ENCODE measurements at regions not wholly inside any gene's neighbourhood (a gene's known extent, or its start where the extent isn't known, plus 50 kb on each side); places are given as distances from the start of the nearest gene placed in this dataset.

- WGBS, 2 experiments (ENCODE audit: extremely low coverage in 1 of 2, insufficient coverage in 1 of 2, insufficient read length in 1 of 2, insufficient replicate concordance in 2 of 2, low coverage in 1 of 2, low lambda C conversion rate in 2 of 2, missing lambda C conversion rate in 1 of 2), result 86% methylated on average over 3 of the region's 3 CpGs; no CpG with 5 or more reads in 1 of the 2 experiments
- H3K4me2 ChIP-seq (ENCODE audit: insufficient read depth in 1 of 2, low read depth in 2 of 2, low read length in 2 of 2), result no peak overlapping the region
Observed at GRCh38 chr2:34305587-34305986, 706.5 kb upstream of the FAM98A start.

More at GRCh38 chr2:34305587-34305986, 706.5 kb upstream of the FAM98A start:
- H2AK5ac ChIP-seq (ENCODE audit: low read depth, low read length), result no peak overlapping the region
- no peak overlapping the region for H2BK120ac ChIP-seq (replicated peaks; ENCODE audit: low read depth, low read length)
- no peak overlapping the region for H3K56ac ChIP-seq (replicated peaks; ENCODE audit: insufficient read length, low read depth, low read length)
- DNase-seq (ENCODE audit: low read depth in 1 of 2, low spot score in 2 of 2) (no peak), FAIRE-seq (no peak)
- H4K5ac ChIP-seq (ENCODE audit: insufficient read length, low read depth, low read length), result no peak overlapping the region
- H4K8ac ChIP-seq (ENCODE audit: extremely low read depth, insufficient read depth, low read length), result no peak overlapping the region
- H3K9ac ChIP-seq (replicated peaks in 1 of 4; ENCODE audit: extremely low read depth in 1 of 4, low read depth in 3 of 4, low read length in 3 of 4), result no peak overlapping the region
- H3K36me3 ChIP-seq (ENCODE audit: control insufficient read depth in 2 of 4, insufficient read depth in 4 of 4, low read length in 3 of 4), result no peaks in the 10 kb centered on the region
- no peaks in the 10 kb centered on the region for H4K20me1 ChIP-seq (replicated peaks in 1 of 2; ENCODE audit: control insufficient read depth in 1 of 2, insufficient read depth in 2 of 2, low read length in 2 of 2)
- H3K23ac ChIP-seq (ENCODE audit: insufficient read length), result no peak overlapping the region
- no peak overlapping the region for H2AFZ ChIP-seq (ENCODE audit: low read length)
- no peak overlapping the region for H3K27ac ChIP-seq (ENCODE audit: low read depth, low read length)
- H3K23me2 ChIP-seq (ENCODE audit: low read depth, low read length), result no peaks in the 10 kb centered on the region
- TF ChIP-seq ZNF274 (IDR thresholded peaks at IDR 0.05; ENCODE audit: borderline replicate concordance, extremely low read depth, low read length) (no peak), SP4 (IDR thresholded peaks at IDR 0.05; ENCODE audit: low read length) (no peak), BACH1 (IDR thresholded peaks at IDR 0.05; ENCODE audit: low read length) (no peak), HDAC2 (IDR thresholded peaks at IDR 0.05; ENCODE audit: borderline replicate concordance in 1 of 2, low read depth in 2 of 2, low read length in 2 of 2) (no peak), EGR1 (IDR thresholded peaks at IDR 0.05; ENCODE audit: borderline replicate concordance, low read depth, low read length) (no peak), KDM4A (IDR thresholded peaks at IDR 0.05; ENCODE audit: low read depth, low read length, severe bottlenecking) (no peak), GTF2F1 (IDR thresholded peaks at IDR 0.05; ENCODE audit: borderline replicate concordance, low read depth, low read length) (no peak), RAD21 (IDR thresholded peaks at IDR 0.05 in 1 of 2, conservative IDR thresholded peaks at IDR 0.05 in 1 of 2; ENCODE audit: low read depth in 2 of 2, low read length in 2 of 2) (no peak), MAX (IDR thresholded peaks at IDR 0.05) (no peak), SRF (IDR thresholded peaks at IDR 0.05; ENCODE audit: low read depth, low read length) (no peak), ASH2L (IDR thresholded peaks at IDR 0.05; ENCODE audit: low read length) (no peak), KDM1A (IDR thresholded peaks at IDR 0.05; ENCODE audit: borderline replicate concordance, low read length) (no peak), MAFK (IDR thresholded peaks at IDR 0.05; ENCODE audit: low read depth, low read length) (no peak), POLR2AphosphoS5 (IDR thresholded peaks at IDR 0.05; ENCODE audit: low read depth, low read length) (no peak)
- no peak overlapping the region for H3K18ac ChIP-seq (ENCODE audit: extremely low read depth, low read length)
- no peak overlapping the region for H3K4me3 ChIP-seq (ENCODE audit: extremely low read depth in 1 of 4, insufficient read depth in 2 of 4, low read depth in 3 of 4, low read length in 4 of 4)
- H2BK5ac ChIP-seq (ENCODE audit: low read depth, low read length), result no peak overlapping the region
- H2BK20ac ChIP-seq (ENCODE audit: low read length), result no peak overlapping the region
- H2BK12ac ChIP-seq (ENCODE audit: low read depth, low read length), result no peak overlapping the region
- no peaks in the 10 kb centered on the region for H3K4me1 ChIP-seq (replicated peaks in 1 of 4; ENCODE audit: control insufficient read depth in 3 of 4, insufficient read depth in 4 of 4, low read length in 3 of 4)
- H4K91ac ChIP-seq (replicated peaks; ENCODE audit: insufficient read length, low read length), result no peak overlapping the region
- ChIA-PET CTCF (ENCODE audit: partially characterized antibody) (no interaction called here), POLR2A (ENCODE audit: partially characterized antibody) (no interaction called here)
- H3K79me2 ChIP-seq (ENCODE audit: control insufficient read depth in 1 of 2, insufficient read depth in 2 of 2, low read length in 2 of 2), result no peaks in the 10 kb centered on the region
- H3K27me3 ChIP-seq (replicated peaks in 1 of 4; ENCODE audit: control insufficient read depth in 3 of 4, extremely low read depth in 1 of 4, insufficient read depth in 3 of 4, low read length in 3 of 4), result no peaks in the 10 kb centered on the region
- H2BK15ac ChIP-seq (ENCODE audit: low read length), result no peak overlapping the region
- H3K9me3 ChIP-seq (ENCODE audit: insufficient read depth in 2 of 2, low read depth in 1 of 2, low read length in 1 of 2), result no peaks in the 10 kb centered on the region
- H3K79me1 ChIP-seq (ENCODE audit: low read depth, low read length), result no peaks in the 10 kb centered on the region
- no peak overlapping the region for H3K14ac ChIP-seq (ENCODE audit: insufficient read length)
- no peak overlapping the region for H3K4ac ChIP-seq (replicated peaks; ENCODE audit: insufficient read length, low read depth, low read length)

Measured in H1 (cell line).